SJCRH30 (cell line): ENCODE measurements at regions not wholly inside any gene's neighbourhood (a gene's known extent, or its start where the extent isn't known, plus 50 kb on each side); places are given as distances from the start of the nearest gene placed in this dataset.
"Not testable (repeated sequence)": the region's sequence is repeated elsewhere in the genome, so short reads cannot be mapped to it uniquely, and the experiment has no call there.

Experiments used
- DNase-seq, 2 experiments: peaks; one replicate each; pipeline ENCODE4 v3.0.0-alpha.2; 2015 to 2020
- H3K27ac ChIP-seq: fragments of 250-450 bp; sonication (Bioruptor Pico); 2 replicates; pipeline ENCODE4 v1.5.1; 2020; ENCODE audit warnings: mild to moderate bottlenecking, moderate library complexity
- H3K27me3 ChIP-seq: fragments of 250-450 bp; sonication (Bioruptor Pico); 2 replicates; pipeline ENCODE4 v1.5.1; 2020; ENCODE audit warnings: mild to moderate bottlenecking, moderate library complexity
- H3K36me3 ChIP-seq: fragments of 250-450 bp; sonication (Bioruptor Pico); 2 replicates; pipeline ENCODE4 v1.5.1; 2020; ENCODE audit warnings: mild to moderate bottlenecking, moderate library complexity
- H3K4me1 ChIP-seq: fragments of 250-450 bp; sonication (Bioruptor Pico); 2 replicates; pipeline ENCODE4 v1.5.1; 2020; ENCODE audit warnings: mild to moderate bottlenecking, moderate library complexity
- H3K4me3 ChIP-seq: fragments of 250-450 bp; sonication (Bioruptor Pico); 2 replicates; pipeline ENCODE4 v1.5.1; 2020; ENCODE audit warnings: mild to moderate bottlenecking, moderate library complexity
- H3K9me3 ChIP-seq: fragments of 250-450 bp; sonication (Bioruptor Pico); replicated peaks from 2 replicates; pipeline ENCODE4 v1.5.1; 2020; ENCODE audit warnings: mild to moderate bottlenecking, moderate library complexity

- Histone ChIP-seq H3K9me3 (peaks cover 10% of the 10 kb centered on the region; the same call in 1 of the 2 replicates), H3K27ac (no peak overlapping the region), H3K27me3 (no peaks in the 10 kb centered on the region), H3K4me3 (no peak overlapping the region), H3K36me3 (no peaks in the 10 kb centered on the region), H3K4me1 (no peaks in the 10 kb centered on the region)
- no peak for DNase-seq
Measured at GRCh38 chr5:116787570-116787969, 212.9 kb upstream of the SEMA6A start.

GRCh38 chr5:116785106-116785505, 210.5 kb upstream of the SEMA6A start:
- Histone ChIP-seq H3K9me3 (peaks cover 2% of the 10 kb centered on the region; the same call in 1 of the 2 replicates), H3K4me1 (no peaks in the 10 kb centered on the region), H3K4me3 (no peak overlapping the region), H3K27me3 (no peaks in the 10 kb centered on the region), H3K27ac (no peak overlapping the region), H3K36me3 (no peaks in the 10 kb centered on the region)
- no peak for DNase-seq

DNA sequence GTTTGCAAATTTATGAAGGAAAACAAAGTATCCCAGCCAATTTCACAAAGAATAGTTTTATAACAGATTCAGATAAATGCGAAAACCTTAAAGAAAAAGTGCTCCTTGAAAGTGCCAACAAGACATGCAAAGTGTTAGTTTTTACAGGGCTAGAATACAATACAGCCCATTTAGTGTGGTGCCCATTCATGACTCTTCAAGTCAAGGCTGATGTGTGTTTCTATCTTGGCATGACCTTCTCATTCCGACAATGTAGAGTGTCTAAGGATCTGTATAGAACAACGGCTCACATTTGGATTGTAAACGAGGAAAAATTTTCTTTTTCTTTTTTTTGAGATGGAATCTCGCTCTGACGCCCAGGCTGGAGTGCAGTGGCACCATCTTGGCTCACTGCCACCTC, 205.2 kb upstream of the SEMA6A start:
- H3K4me3 ChIP-seq: no peak overlapping the region
- no peaks in the 10 kb centered on the region for H3K36me3 ChIP-seq
- 0 out of 2 replicates have a peak, but pooled peaks cover 3% of the 10 kb centered on the region for H3K9me3 ChIP-seq
- H3K4me1 ChIP-seq: peaks cover 19% of the 10 kb centered on the region
- no peaks in the 10 kb centered on the region for H3K27me3 ChIP-seq
- no peak for DNase-seq
- H3K27ac ChIP-seq: no peak overlapping the region

- H3K4me3 ChIP-seq: no peak overlapping the region
Measured at GRCh38 chr5:116778651-116779280, 204.1 kb upstream of the SEMA6A start.

GRCh38 chr5:116778032-116778431, 203.4 kb upstream of the SEMA6A start:
- H3K4me3 ChIP-seq: peak overlapping the region; percentile 29
- no peaks in the 10 kb centered on the region for H3K27me3 ChIP-seq
- peak overlapping the region; percentile 39 for H3K27ac ChIP-seq
- H3K4me1 ChIP-seq: peaks cover 19% of the 10 kb centered on the region
- H3K9me3 ChIP-seq: 0 out of 2 replicates have a peak, but pooled peaks cover 3% of the 10 kb centered on the region
- DNase-seq: peak; percentile 68 to 78
- H3K36me3 ChIP-seq: no peaks in the 10 kb centered on the region

More at GRCh38 chr5:116778651-116779280, 204.1 kb upstream of the SEMA6A start:
- no peak for DNase-seq
- Histone ChIP-seq H3K9me3 (0 out of 2 replicates have a peak, but pooled peaks cover 3% of the 10 kb centered on the region), H3K27me3 (no peaks in the 10 kb centered on the region), H3K4me1 (peaks cover 19% of the 10 kb centered on the region), H3K27ac (peak overlapping the region; percentile 39), H3K36me3 (no peaks in the 10 kb centered on the region)

DNA sequence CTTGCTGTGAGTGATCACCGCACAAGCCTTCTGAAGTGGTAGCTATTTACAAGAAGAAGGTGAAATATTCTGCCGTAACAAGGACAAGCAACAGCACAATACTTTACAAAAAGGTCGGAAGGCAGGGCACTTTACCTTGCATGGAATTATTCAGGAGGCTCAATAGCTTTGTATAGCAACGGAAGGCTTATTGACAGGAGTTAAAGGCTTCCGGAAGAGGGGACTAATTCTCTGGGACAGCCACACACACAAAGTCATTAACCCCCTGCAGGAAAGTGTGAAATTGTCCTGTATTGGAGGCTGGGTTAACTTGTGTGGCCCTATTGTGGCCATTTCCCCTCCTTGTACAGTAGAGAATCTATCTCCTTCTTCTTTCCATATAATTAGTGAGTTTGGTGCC, 199.3 kb upstream of the SEMA6A start:
- Histone ChIP-seq H3K36me3 (no peaks in the 10 kb centered on the region), H3K4me3 (no peak overlapping the region), H3K9me3 (0 out of 2 replicates have a peak, but pooled peaks cover 3% of the 10 kb centered on the region), H3K4me1 (peaks cover 37% of the 10 kb centered on the region), H3K27ac (no peak overlapping the region), H3K27me3 (no peaks in the 10 kb centered on the region)
- no peak for DNase-seq

DNA sequence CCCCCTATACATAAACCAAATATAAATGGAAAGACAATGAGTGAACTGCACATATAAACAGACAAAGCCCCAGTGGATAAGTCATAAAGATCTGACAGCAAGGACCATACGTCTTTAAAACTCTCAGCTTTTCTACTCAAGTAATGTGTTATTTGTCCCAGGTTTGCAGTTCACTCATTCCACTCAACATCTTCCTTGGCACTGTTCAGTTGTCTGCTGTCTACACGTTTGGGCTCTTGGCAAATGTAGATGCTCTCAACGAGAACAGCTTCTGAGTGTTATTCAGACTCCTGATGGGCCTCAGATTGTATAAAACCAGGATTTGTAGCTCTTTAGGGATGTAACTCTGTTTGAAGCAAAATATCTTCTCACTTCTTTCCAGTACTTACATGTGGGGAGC, 198.2 kb upstream of the SEMA6A start:
- no peak for DNase-seq
- Histone ChIP-seq H3K36me3 (no peaks in the 10 kb centered on the region), H3K4me3 (no peak overlapping the region), H3K27ac (no peak overlapping the region), H3K27me3 (no peaks in the 10 kb centered on the region), H3K4me1 (peaks cover 28% of the 10 kb centered on the region), H3K9me3 (0 out of 2 replicates have a peak, but pooled peaks cover 3% of the 10 kb centered on the region)

GRCh38 chr5:116772152-116772501, 197.5 kb upstream of the SEMA6A start:
- Histone ChIP-seq H3K4me1 (peaks cover 23% of the 10 kb centered on the region), H3K4me3 (no peak overlapping the region), H3K9me3 (0 out of 2 replicates have a peak, but pooled peaks cover 3% of the 10 kb centered on the region), H3K27ac (peak overlapping the region; percentile 88), H3K27me3 (no peaks in the 10 kb centered on the region), H3K36me3 (no peaks in the 10 kb centered on the region)
- no peak for DNase-seq

- Histone ChIP-seq H3K27ac (peak overlapping the region; percentile 88), H3K4me1 (peaks cover 19% of the 10 kb centered on the region), H3K9me3 (0 out of 2 replicates have a peak, but pooled peaks cover 3% of the 10 kb centered on the region), H3K27me3 (no peaks in the 10 kb centered on the region), H3K4me3 (peak overlapping the region; percentile 20; the same call in 1 of the 2 replicates), H3K36me3 (no peaks in the 10 kb centered on the region)
- peak; percentile 87 to 95 for DNase-seq
Measured at GRCh38 chr5:116771466-116772151, 197.0 kb upstream of the SEMA6A start.

- DNase-seq, H3K9me3 ChIP-seq, H3K36me3 ChIP-seq, H3K27ac ChIP-seq, H3K4me3 ChIP-seq, H3K27me3 ChIP-seq: not testable (repeated sequence)
- peaks cover 19% of the 10 kb centered on the region for H3K4me1 ChIP-seq
Measured at GRCh38 chr5:116769953-116770352, 195.3 kb upstream of the SEMA6A start.

GRCh38 chr5:116769470-116769869, 194.8 kb upstream of the SEMA6A start:
- Histone ChIP-seq H3K4me3 (no peak overlapping the region), H3K4me1 (peaks cover 19% of the 10 kb centered on the region), H3K36me3 (no peaks in the 10 kb centered on the region), H3K27me3 (no peaks in the 10 kb centered on the region), H3K27ac (no peak overlapping the region), H3K9me3 (0 out of 2 replicates have a peak, but pooled peaks cover 3% of the 10 kb centered on the region)
- DNase-seq: no peak

- peak; percentile 44 to 55 for DNase-seq
- Histone ChIP-seq H3K9me3 (0 out of 2 replicates have a peak, but pooled peaks cover 3% of the 10 kb centered on the region), H3K4me3 (no peak overlapping the region), H3K27ac (no peak overlapping the region; the same call in 1 of the 2 replicates), H3K4me1 (peaks cover 10% of the 10 kb centered on the region), H3K27me3 (no peaks in the 10 kb centered on the region), H3K36me3 (no peaks in the 10 kb centered on the region)
Measured at GRCh38 chr5:116766470-116766947, 191.9 kb upstream of the SEMA6A start.

GRCh38 chr5:116765441-116765840, 190.8 kb upstream of the SEMA6A start:
- no peak for DNase-seq
- no peak overlapping the region for H3K27ac ChIP-seq

GRCh38 chr5:116764941-116765340, 190.3 kb upstream of the SEMA6A start:
- Histone ChIP-seq H3K36me3 (no peaks in the 10 kb centered on the region), H3K4me1 (peaks cover 12% of the 10 kb centered on the region), H3K27me3 (no peaks in the 10 kb centered on the region), H3K4me3 (no peak overlapping the region), H3K27ac (no peak overlapping the region), H3K9me3 (no peaks in the 10 kb centered on the region)
- DNase-seq: no peak

More at GRCh38 chr5:116765441-116765840, 190.8 kb upstream of the SEMA6A start:
- Histone ChIP-seq H3K4me1 (peaks cover 8% of the 10 kb centered on the region), H3K4me3 (no peak overlapping the region), H3K36me3 (no peaks in the 10 kb centered on the region), H3K27me3 (no peaks in the 10 kb centered on the region), H3K9me3 (no peaks in the 10 kb centered on the region)
